Right lobe of liver (tissue), 4 donors: ENCODE measurements at regions not wholly inside any gene's neighbourhood (a gene's known extent, or its start where the extent isn't known, plus 50 kb on each side); places are given as distances from the start of the nearest gene placed in this dataset.

Experiments
- POLR2A ChIP-seq: fragments of 450-650 bp; IDR thresholded peaks from one replicate; pipeline ENCODE4 v1.6.1; 2017; ENCODE audit warnings: antibody characterized with exemption, mild to moderate bottlenecking
- TF ChIP-seq, protein P1 (sequence below), 4 donors: fragments of 200-600 bp in 3 of 4; fragments of 450-650 bp in 1 of 4; IDR thresholded peaks; one replicate each; pipeline versions ENCODE4 v1.5.1 to v1.8.0; 2016 to 2022; ENCODE audit warnings: antibody characterized with exemption in 4 of 4, mild to moderate bottlenecking in 2 of 4
- donor health status: DM: no; HTN: no; CAD: no.
- donor health status: DM: no; HTN: no; CAD: no.
- donor health status: DM: no; HTN: yes; CAD: no.

DNA sequence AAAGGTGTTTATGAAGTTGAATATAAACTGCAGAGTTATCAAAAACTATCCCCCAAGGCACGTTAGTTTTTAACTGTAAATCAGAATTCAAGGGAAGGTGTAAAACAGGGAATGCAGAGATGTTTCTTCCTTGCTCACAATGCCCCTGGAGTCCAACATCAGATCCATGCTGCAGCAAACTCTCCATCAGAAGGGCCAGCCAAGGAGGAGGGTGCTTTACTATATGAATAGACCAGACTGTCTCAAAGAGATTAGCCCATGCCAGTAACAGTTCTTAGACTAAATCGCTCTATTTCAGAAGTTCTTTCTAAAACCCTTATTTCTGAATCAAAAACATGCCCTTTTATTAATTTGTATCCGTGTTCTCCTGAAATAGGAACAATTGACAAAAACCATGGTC lies 362.8 kb upstream of the RPS23 start:
- TF ChIP-seq, protein P1, sequence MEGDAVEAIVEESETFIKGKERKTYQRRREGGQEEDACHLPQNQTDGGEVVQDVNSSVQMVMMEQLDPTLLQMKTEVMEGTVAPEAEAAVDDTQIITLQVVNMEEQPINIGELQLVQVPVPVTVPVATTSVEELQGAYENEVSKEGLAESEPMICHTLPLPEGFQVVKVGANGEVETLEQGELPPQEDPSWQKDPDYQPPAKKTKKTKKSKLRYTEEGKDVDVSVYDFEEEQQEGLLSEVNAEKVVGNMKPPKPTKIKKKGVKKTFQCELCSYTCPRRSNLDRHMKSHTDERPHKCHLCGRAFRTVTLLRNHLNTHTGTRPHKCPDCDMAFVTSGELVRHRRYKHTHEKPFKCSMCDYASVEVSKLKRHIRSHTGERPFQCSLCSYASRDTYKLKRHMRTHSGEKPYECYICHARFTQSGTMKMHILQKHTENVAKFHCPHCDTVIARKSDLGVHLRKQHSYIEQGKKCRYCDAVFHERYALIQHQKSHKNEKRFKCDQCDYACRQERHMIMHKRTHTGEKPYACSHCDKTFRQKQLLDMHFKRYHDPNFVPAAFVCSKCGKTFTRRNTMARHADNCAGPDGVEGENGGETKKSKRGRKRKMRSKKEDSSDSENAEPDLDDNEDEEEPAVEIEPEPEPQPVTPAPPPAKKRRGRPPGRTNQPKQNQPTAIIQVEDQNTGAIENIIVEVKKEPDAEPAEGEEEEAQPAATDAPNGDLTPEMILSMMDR (IDR thresholded peaks at IDR 0.05): no peak
- TF ChIP-seq POLR2A: no peak
